Fibroblast of mammary gland (primary cell): ENCODE measurements at regions not wholly inside any gene's neighbourhood (a gene's known extent, or its start where the extent isn't known, plus 50 kb on each side); places are given as distances from the start of the nearest gene placed in this dataset.

Source experiments
- DNase-seq: peaks from one replicate; pipeline ENCODE4 v3.0.0-alpha.2; 2010; ENCODE audit warnings: low read depth
- H3K4me3 ChIP-seq: 2 replicates; pipeline ENCODE4 v1.5.1; 2011; ENCODE audit warnings: low read depth, mild to moderate bottlenecking, low read length, moderate library complexity; ENCODE audit not compliant: control insufficient read depth
- TF ChIP-seq, protein P1 (sequence below): conservative IDR thresholded peaks from 2 replicates; pipeline ENCODE4 v1.5.1; 2011; ENCODE audit warnings: low read depth, low read length, inconsistent platforms; ENCODE audit not compliant: control insufficient read depth, insufficient read depth

DNA sequence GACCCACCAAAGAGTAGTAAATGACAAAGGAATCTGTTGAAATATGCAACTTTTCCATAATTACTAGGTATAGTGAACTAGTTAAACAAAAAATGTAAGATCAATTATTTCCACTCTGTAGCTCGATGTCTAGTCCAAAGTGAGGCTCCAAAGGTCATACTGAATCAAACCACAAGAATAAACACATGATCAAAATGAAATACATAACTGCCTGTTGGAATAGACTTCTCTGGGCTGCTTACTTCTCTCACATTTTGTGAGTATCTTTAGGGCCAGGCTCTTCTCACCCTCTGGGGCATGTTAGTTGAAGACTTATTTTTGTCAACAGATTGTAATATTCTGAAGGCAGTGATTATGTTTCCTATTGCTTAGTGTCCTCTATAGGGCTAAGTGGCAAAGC, 103.7 kb upstream of the TMEM170B start:
- DNase-seq = no peak
- TF ChIP-seq, protein P1, sequence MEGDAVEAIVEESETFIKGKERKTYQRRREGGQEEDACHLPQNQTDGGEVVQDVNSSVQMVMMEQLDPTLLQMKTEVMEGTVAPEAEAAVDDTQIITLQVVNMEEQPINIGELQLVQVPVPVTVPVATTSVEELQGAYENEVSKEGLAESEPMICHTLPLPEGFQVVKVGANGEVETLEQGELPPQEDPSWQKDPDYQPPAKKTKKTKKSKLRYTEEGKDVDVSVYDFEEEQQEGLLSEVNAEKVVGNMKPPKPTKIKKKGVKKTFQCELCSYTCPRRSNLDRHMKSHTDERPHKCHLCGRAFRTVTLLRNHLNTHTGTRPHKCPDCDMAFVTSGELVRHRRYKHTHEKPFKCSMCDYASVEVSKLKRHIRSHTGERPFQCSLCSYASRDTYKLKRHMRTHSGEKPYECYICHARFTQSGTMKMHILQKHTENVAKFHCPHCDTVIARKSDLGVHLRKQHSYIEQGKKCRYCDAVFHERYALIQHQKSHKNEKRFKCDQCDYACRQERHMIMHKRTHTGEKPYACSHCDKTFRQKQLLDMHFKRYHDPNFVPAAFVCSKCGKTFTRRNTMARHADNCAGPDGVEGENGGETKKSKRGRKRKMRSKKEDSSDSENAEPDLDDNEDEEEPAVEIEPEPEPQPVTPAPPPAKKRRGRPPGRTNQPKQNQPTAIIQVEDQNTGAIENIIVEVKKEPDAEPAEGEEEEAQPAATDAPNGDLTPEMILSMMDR = no peak
- H3K4me3 ChIP-seq = no peak overlapping the region

DNA sequence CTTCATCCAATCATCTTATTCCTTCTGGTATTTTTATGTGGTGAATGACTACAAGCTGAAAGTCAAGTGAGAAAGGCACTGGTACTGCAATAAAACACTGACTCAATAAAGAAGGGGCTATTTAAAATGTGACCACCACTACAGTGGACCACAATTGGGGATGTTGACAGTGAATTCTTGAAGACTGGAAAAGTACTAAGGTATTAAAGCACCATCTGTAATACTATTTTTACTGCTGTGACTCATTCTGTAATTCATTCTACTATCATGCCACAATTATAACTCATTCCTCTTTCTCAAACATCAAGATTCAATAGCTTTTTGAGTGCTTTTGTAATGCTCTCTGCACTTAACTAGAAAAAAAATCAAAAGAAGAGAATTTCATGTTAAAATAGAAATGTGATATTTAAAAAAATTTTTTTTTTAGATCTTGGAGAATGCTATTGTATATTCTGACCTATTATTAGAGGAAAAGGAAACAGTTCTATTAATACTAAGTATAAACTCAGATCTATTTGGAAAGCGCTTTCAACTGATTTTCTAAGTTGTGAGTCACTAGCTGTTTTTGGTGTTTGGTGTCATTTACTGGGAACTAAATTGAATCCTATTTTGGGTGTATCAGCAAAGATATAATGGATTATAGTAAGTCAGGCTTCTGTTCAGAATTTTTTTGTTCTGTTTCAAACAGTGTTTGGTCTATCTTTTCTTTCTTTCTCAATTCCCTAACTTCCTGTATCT, 104.7 kb upstream of the TMEM170B start:
- H3K4me3 ChIP-seq = no peak overlapping the region
- TF ChIP-seq, protein P1 = no peak
- DNase-seq = peak; percentile 82

DNA sequence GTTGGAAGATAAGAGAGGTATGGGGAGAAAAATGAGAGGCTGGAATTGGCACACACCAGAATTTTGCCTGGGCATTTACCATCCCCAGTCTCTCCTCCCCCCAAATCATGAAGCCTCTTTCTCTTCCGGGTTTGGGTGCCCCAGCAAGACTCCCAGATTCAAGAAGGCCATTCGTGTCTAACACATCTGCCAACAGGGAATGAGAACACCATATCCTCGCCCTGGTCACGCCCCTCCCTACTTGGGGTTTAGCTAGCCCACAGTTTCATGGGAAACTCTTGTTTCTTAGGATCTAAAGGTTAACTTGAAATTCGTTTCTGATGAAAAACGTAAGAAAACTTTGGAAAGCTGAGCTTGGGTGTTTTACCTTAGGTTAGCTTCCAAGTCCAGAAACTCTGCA, 105.5 kb upstream of the TMEM170B start:
- DNase-seq = peak; percentile 43
- no peak overlapping the region for H3K4me3 ChIP-seq
- TF ChIP-seq, protein P1 = no peak

DNA sequence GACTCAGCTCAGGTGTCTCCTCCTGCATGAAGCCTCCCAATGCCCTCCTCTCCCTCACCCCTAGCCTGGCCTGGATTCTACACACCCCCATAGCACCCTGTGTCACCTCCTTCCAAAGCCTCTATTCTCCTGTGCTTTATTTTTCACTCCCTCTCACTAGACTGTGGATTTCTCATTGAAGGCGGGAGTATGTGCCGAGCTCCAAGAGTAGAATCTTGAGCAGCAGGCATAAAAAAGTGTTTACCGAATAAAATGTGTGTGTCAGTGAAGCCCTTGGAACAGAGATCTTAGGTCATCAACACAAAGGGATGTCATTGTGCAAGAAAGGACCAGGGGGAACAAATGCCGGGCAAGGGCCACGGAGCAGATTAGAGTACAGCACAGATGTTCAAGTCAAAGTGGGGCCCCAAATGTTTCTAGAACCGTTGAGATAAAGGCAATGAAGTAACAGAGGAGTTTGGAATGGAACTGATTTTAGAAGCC, 106.1 kb upstream of the TMEM170B start:
- H3K4me3 ChIP-seq = no peak overlapping the region
- peak; percentile 46 for DNase-seq
- TF ChIP-seq, protein P1 = no peak

DNA sequence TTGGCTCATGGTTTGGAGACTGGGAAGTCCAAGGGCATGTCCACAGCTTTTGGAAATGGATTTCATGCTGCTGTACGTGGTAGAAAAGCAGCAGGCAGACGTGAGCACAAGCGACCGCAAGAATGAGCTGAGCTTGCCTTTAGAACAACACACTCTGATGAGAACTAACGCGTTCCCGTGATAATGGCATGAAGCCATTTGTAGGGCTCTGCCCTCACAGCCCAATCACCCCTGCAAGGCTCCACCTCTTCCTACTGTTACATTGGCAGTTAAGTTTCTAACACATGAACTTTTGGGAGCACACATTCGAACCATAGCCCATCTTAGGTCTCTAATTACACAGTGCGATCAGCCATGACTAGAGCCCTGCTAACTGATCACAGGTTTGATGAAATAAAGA, 107.5 kb upstream of the TMEM170B start:
- TF ChIP-seq, protein P1 = no peak
- DNase-seq = no peak
- H3K4me3 ChIP-seq = no peak overlapping the region

DNA sequence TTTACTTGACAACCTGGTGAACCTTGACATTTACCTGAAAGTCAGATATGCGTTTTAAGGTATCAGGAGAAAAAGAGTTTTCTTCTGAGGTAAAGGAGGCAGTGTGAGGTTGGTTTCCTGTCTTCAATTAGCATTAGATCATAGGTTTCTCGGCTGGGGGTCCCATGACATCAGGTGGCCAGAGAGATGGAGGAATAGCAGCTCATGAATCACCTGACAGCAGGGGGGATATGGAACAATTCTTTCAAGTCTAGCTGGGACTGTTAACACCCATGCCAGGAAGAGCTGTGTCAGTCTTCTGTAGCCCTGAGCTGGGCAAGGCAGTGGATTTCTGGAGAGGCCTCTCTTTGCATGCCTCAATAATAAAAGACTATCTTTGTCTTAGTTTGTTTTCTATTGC, 108.0 kb upstream of the TMEM170B start:
- TF ChIP-seq, protein P1 = no peak
- H3K4me3 ChIP-seq = no peak overlapping the region
- no peak for DNase-seq
